ENCODE measurements at regions not wholly inside any gene's neighbourhood (a gene's known extent, or its start where the extent isn't known, plus 50 kb on each side); places are given as distances from the start of the nearest gene placed in this dataset.

- TF ChIP-seq POLR2A (IDR thresholded peaks at IDR 0.05; ENCODE audit: extremely low read depth, insufficient read length) (no peak), CTCF (IDR thresholded peaks at IDR 0.05; ENCODE audit: low read depth, low read length) (no peak), MYC (IDR thresholded peaks at IDR 0.05; ENCODE audit: low read depth, low read length) (no peak)
These were observed 215.3 kb upstream of the PKP2 start for GRCh38 chr12:33111850-33112249.

Measured in NB4 (cell line).